ENCODE measurements at regions not wholly inside any gene's neighbourhood (a gene's known extent, or its start where the extent isn't known, plus 50 kb on each side); places are given as distances from the start of the nearest gene placed in this dataset.
"Not testable (repeated sequence)": the region's sequence is repeated elsewhere in the genome, so short reads cannot be mapped to it uniquely, and the experiment has no call there.

- no peak for DNase-seq
These were observed 372.1 kb upstream of the FAR2 start for GRCh38 chr12:28776913-28777422.

GRCh38 chr12:28777603-28778365, 371.3 kb upstream of the FAR2 start:
- DNase-seq = no peak

- peak; percentile 91 for DNase-seq
These were observed 369.0 kb upstream of the FAR2 start for GRCh38 chr12:28780096-28780495.

- DNase-seq = no peak
These were observed 368.1 kb upstream of the FAR2 start for GRCh38 chr12:28780960-28781359.

- no peak for DNase-seq
These were observed 367.1 kb upstream of the FAR2 start for GRCh38 chr12:28781671-28782652.

- no peak for DNase-seq
These were observed 366.3 kb upstream of the FAR2 start for GRCh38 chr12:28782812-28783211.

GRCh38 chr12:28787151-28787550, 361.9 kb upstream of the FAR2 start:
- DNase-seq = peak; percentile 22

GRCh38 chr12:28788256-28788655, 360.8 kb upstream of the FAR2 start:
- not testable (repeated sequence) for DNase-seq

- DNase-seq = no peak
These were observed 355.4 kb upstream of the FAR2 start for GRCh38 chr12:28793581-28794151.

- DNase-seq = no peak
These were observed 354.9 kb upstream of the FAR2 start for GRCh38 chr12:28794211-28794610.

- DNase-seq = no peak
These were observed 354.3 kb upstream of the FAR2 start for GRCh38 chr12:28794786-28795185.

- no peak for DNase-seq
These were observed 353.8 kb upstream of the FAR2 start for GRCh38 chr12:28795311-28795710.

GRCh38 chr12:28799348-28799747, 349.7 kb upstream of the FAR2 start:
- DNase-seq = no peak

- no peak for DNase-seq
These were observed 348.9 kb upstream of the FAR2 start for GRCh38 chr12:28800129-28800528.

- no peak for DNase-seq
These were observed 346.2 kb upstream of the FAR2 start for GRCh38 chr12:28802706-28803438.

GRCh38 chr12:28807535-28807934, 341.5 kb upstream of the FAR2 start:
- no peak for DNase-seq

GRCh38 chr12:28811457-28811856, 337.6 kb upstream of the FAR2 start:
- DNase-seq = no peak

- no peak for DNase-seq
These were observed 334.8 kb upstream of the FAR2 start for GRCh38 chr12:28814246-28814645.

- DNase-seq = no peak
These were observed 331.6 kb upstream of the FAR2 start for GRCh38 chr12:28817524-28817923.

- DNase-seq = no peak
These were observed 324.8 kb upstream of the FAR2 start for GRCh38 chr12:28824193-28824846.

GRCh38 chr12:28824849-28825248, 324.2 kb upstream of the FAR2 start:
- no peak for DNase-seq

- no peak for DNase-seq
These were observed 322.3 kb upstream of the FAR2 start for GRCh38 chr12:28826766-28827165.
